Gastrocnemius medialis (tissue), 4 donors: ENCODE measurements at regions not wholly inside any gene's neighbourhood (a gene's known extent, or its start where the extent isn't known, plus 50 kb on each side); places are given as distances from the start of the nearest gene placed in this dataset.

ENCODE experiments used
- CTCF ChIP-seq, 5 experiments: fragments of 450-650 bp in 3 of 5; fragments of 200-600 bp in 2 of 5; sonication (generic) in 2 of 5; IDR thresholded peaks in 4 of 5; conservative IDR thresholded peaks in 1 of 5; 1 replicate in 4 of 5; 2 replicates in 1 of 5; pipeline ENCODE4 v1.5.1; 2016 to 2019; ENCODE audit warnings: antibody characterized with exemption in 5 of 5, mild to moderate bottlenecking in 3 of 5, moderate library complexity in 3 of 5
- POLR2A ChIP-seq, 2 donors: fragments of 450-650 bp; IDR thresholded peaks; one replicate each; pipeline ENCODE4 v1.6.1; 2017; ENCODE audit warnings: antibody characterized with exemption in 2 of 2, mild to moderate bottlenecking in 2 of 2, moderate library complexity in 2 of 2

GRCh38 chr2:145314119-145314633 is 794.3 kb upstream of the ZEB2 start:
- TF ChIP-seq POLR2A (IDR thresholded peaks at IDR 0.05) (no peak), CTCF (IDR thresholded peaks at IDR 0.05 in 4 of 5, conservative IDR thresholded peaks at IDR 0.05 in 1 of 5) (no peak)
